ENCODE measurements at regions not wholly inside any gene's neighbourhood (a gene's known extent, or its start where the extent isn't known, plus 50 kb on each side); places are given as distances from the start of the nearest gene placed in this dataset.

GRCh38 chr2:67534745-67535144 lies 137.6 kb downstream of the ETAA1 start:
- TF ChIP-seq CTCF (IDR thresholded peaks at IDR 0.05), result no peak
- no peak for TF ChIP-seq POLR2A (IDR thresholded peaks at IDR 0.05)
